SHP77 treated with DMSO at 0.1 percent for 48 hours (cell line): ENCODE measurements at regions not wholly inside any gene's neighbourhood (a gene's known extent, or its start where the extent isn't known, plus 50 kb on each side); places are given as distances from the start of the nearest gene placed in this dataset.
A peak's percentile ranks its signal among the peaks of the same experiment; 100 is the strongest.
"Not testable (repeated sequence)": the region's sequence is repeated elsewhere in the genome, so short reads cannot be mapped to it uniquely, and the experiment has no call there.

Experiments
- DNase-seq: peaks from one replicate; lab custom pipeline; 2025; lab: John Stamatoyannopoulos, UW

GRCh38 chr5:88666761-88667495, 216.1 kb downstream of the MEF2C start:
- DNase-seq, result no peak

GRCh38 chr5:88665750-88666215, 217.2 kb downstream of the MEF2C start:
- no peak for DNase-seq

DNA sequence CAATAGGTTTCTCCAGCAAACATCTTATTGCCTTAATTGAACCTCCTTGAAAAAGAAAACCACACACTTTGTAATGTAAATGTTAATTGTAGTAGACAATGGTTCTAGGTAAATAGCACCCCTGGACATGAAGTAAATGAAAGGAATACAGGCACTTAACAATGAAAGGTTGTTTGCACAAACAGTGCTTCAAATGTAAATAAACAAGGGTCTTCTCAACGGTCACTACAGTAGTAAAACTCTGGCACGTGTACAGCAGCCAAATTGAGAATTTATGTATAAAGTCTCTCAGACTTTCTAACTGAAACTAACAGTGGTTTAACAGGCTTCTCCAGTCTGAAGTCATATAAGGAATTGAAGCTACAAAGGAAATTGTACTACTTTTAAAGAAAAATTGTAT, 218.3 kb downstream of the MEF2C start:
- no peak for DNase-seq

DNA sequence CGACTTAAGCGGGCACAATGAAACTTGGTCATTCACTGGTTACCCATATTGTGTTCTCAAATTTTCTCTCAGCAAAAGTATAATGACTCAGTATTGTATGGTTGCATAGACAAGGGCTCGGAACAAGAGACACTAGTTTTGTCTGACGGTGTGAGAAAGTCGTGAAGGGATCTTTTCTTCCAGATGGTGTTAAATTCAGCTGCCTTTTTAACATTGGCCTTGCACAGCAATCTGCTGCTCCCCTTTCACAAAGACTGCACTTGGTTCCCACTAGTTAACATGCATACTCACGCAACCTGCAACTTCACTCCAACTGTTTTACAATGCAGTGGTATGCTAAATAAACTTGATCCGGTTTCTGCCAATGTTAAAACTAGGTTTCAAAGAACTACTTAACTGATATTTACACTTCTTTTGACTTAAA, 219.2 kb downstream of the MEF2C start:
- no peak for DNase-seq

DNA sequence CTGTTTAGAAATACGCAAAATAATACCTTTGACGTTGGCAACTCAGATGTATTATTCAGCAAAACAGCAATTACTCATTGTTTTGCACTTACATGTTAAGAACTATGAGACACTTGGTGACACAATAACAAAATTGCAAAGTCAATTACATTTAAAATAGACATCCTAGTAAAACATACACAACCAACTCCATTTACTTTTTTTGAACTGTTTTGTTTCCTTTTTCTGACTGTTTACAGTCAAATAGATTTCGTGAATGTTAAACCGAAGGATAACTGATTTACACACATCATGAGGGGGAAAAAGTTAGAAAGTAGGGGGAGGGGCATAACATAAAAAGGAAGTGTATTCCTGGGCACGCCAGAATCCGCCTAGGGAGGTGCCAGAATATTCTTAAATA, 220.1 kb downstream of the MEF2C start:
- DNase-seq, result no peak

DNA sequence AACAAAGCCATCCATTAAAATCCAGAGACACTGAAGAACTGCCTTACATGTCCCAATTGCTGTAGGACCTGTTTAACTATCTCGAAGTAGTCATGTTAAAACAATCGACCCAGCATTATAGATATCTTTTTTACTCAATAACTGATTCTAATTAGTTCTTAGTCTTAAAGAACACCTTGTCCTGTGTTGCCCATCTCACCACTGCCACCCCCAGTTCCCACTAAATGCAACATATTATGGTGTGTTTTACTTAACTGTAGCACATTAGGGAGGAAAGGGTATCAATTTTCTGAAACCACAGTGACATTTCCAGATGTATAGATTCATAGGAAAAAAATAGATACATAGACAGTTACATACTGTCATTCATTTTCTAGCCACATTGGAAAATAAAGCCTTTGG, 221.2 kb downstream of the MEF2C start:
- no peak for DNase-seq

GRCh38 chr5:88660947-88661805, 221.8 kb downstream of the MEF2C start:
- DNase-seq, result peak; percentile 95

- DNase-seq, result no peak
These were observed 222.6 kb downstream of the MEF2C start for GRCh38 chr5:88660264-88660946.

GRCh38 chr5:88659529-88660263, 223.3 kb downstream of the MEF2C start:
- DNase-seq, result no peak

DNA sequence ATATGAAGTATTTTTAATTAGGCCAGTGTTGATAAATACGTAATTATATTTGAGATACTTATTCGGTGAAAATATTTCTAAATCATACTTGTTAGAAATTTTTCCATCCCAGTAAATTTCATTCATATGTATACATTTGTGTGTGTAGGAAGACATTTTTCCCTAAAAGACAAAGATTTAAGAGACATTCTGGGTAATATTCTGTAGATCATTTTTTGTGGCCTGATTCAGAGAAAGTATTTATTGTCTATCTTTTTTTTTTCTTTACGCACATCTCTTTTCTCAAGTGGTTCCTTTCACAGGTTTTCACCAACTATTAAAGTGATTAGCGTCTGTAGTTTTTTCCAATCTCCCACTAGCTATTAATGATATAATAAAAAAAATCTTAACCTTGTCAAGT, 224.1 kb downstream of the MEF2C start:
- DNase-seq, result no peak

- DNase-seq, result no peak
These were observed 224.8 kb downstream of the MEF2C start for GRCh38 chr5:88657906-88658775.

- DNase-seq, result no peak
These were observed 225.8 kb downstream of the MEF2C start for GRCh38 chr5:88657136-88657535.

GRCh38 chr5:88656221-88656950, 226.6 kb downstream of the MEF2C start:
- no peak for DNase-seq

DNA sequence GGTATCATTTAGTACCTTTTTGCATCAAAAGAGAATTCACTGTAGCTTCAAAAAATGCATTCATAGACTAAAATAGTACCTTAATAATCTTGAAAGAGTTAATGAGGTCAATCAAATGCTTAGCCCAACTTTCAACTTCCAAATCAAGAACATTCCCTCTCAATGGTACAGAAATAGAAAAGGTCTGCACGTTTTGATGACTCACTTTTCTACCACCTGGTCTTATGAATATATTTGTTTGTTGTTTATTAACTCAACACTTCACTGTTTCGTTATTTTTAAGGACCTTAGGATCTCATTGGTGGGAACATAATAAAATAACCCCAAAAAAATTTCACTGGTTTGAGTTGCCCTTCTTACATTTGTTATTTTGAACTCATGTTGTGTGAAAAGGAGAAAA, 229.5 kb downstream of the MEF2C start:
- DNase-seq, result no peak

GRCh38 chr5:88647901-88648300, 235.1 kb downstream of the MEF2C start:
- DNase-seq, result no peak

- DNase-seq, result no peak
These were observed 236.1 kb downstream of the MEF2C start for GRCh38 chr5:88646866-88647265.

GRCh38 chr5:88644676-88645075, 238.3 kb downstream of the MEF2C start:
- DNase-seq, result no peak

GRCh38 chr5:88643315-88643714, 239.7 kb downstream of the MEF2C start:
- DNase-seq, result no peak

GRCh38 chr5:88634014-88634413, 249.0 kb downstream of the MEF2C start:
- DNase-seq, result no peak

DNA sequence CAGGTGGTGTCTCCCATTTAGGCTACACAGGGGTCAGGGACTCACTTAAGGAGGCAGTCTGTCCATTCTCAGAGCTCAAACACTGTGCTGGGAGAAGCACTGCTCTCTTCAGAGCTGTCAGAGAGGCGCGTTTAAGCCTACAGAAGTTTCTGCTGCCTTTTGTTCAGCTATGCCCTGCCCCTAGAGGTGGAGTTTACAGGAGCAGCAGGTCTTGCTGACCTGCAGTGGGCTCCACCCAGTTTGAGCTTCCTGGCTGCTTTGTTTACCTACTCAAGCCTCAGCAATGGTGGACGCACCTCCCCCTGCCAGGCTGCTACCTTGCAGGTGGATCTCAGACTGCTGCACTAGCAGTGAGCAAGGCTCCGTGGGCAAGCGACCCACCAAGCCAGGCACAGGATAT, 260.1 kb downstream of the MEF2C start:
- DNase-seq, result not testable (repeated sequence)
